Transverse colon (tissue), 4 donors: ENCODE measurements at regions not wholly inside any gene's neighbourhood (a gene's known extent, or its start where the extent isn't known, plus 50 kb on each side); places are given as distances from the start of the nearest gene placed in this dataset.

Source experiments
- DNase-seq: peaks from one replicate; pipeline ENCODE4 v3.0.0-alpha.2; 2019
- H3K27ac ChIP-seq, 4 donors: fragments of 200-600 bp; sonication (generic); 2 replicates each; pipeline ENCODE4 v1.5.1; 2016 to 2018; ENCODE audit warnings: inconsistent platforms in 4 of 4
- H3K27me3 ChIP-seq: fragments of 200-600 bp; sonication (generic); 2 replicates; pipeline ENCODE4 v1.5.1; 2017; ENCODE audit warnings: inconsistent platforms
- H3K36me3 ChIP-seq, 4 donors: fragments of 200-600 bp; sonication (generic); 2 replicates each; pipeline ENCODE4 v1.5.1; 2017 to 2019; ENCODE audit warnings: inconsistent platforms in 4 of 4
- H3K4me1 ChIP-seq, 4 donors: fragments of 200-600 bp; sonication (generic); 2 replicates each; pipeline ENCODE4 v1.5.1; 2017 to 2020; ENCODE audit warnings: inconsistent platforms in 4 of 4
- H3K4me3 ChIP-seq, 4 donors: fragments of 200-600 bp; sonication (generic); 1 replicate in 1 of 4; 2 replicates in 3 of 4; pipeline versions ENCODE4 v1.5.1 to v1.6.1; 2017 to 2019; ENCODE audit warnings: inconsistent platforms in 4 of 4
- H3K9me3 ChIP-seq, 2 donors: fragments of 200-600 bp; sonication (generic); 2 replicates each; pipeline ENCODE4 v1.5.1; 2017 to 2019; ENCODE audit warnings: inconsistent platforms in 2 of 2
- CTCF ChIP-seq, 5 experiments: fragments of 200-600 bp in 3 of 5; fragments of 450-650 bp in 2 of 5; sonication (generic) in 3 of 5; IDR thresholded peaks; 1 replicate in 2 of 5; 2 replicates in 3 of 5; pipeline ENCODE4 v1.5.1; 2016 to 2017; ENCODE audit warnings: antibody characterized with exemption in 5 of 5, inconsistent platforms in 3 of 5, mild to moderate bottlenecking in 2 of 5, moderate library complexity in 1 of 5
- EP300 ChIP-seq: sonication (generic); formaldehyde crosslinking; IDR thresholded peaks from one replicate; pipeline ENCODE4 v1.6.1; 2017; ENCODE audit warnings: antibody characterized with exemption, low read depth
- POLR2A ChIP-seq: fragments of 450-650 bp; IDR thresholded peaks from one replicate; pipeline ENCODE4 v1.6.1; 2016; ENCODE audit warnings: antibody characterized with exemption, mild to moderate bottlenecking, moderate library complexity
- POLR2AphosphoS5 ChIP-seq, 3 donors: sonication (generic); formaldehyde crosslinking; IDR thresholded peaks; one replicate each; pipeline ENCODE4 v1.6.1; 2016; ENCODE audit warnings: antibody characterized with exemption in 3 of 3
- WGBS, 2 donors: methylation state at CpG; one replicate each; pipeline ENCODE4 v1.1.5; 2018; ENCODE audit warnings: low coverage in 1 of 2; 5-methylcytosine and 5-hydroxymethylcytosine counted together
- in situ Hi-C, 4 donors: fragments of 200-750 bp; cut with MboI; loops; one replicate each; pipeline versions ENCODE4 v1.15.0 to v1.15.1; 2017; ENCODE audit warnings: low sequenced_read_pairs in 3 of 4, low pct_ligation_motif_present in 1 of 4, low pct_unique_long_range_greater_than_20kb in 1 of 4
- intact Hi-C: fragments of 100-400 bp; cut with DNase I; formaldehyde crosslinking; loops from one replicate; pipeline ENCODE4 v1.15.1; 2023; ENCODE audit warnings: low total_unique reads

GRCh38 chr22:27502327-27502726, 299.2 kb downstream of the MN1 start:
- no peak for DNase-seq
- in situ Hi-C loops (no loop called here), intact Hi-C loops (no loop called here)
- no peaks in the 10 kb centered on the region for H3K36me3 ChIP-seq
- no peak overlapping the region for H3K27ac ChIP-seq
- H3K9me3 ChIP-seq, result no peaks in the 10 kb centered on the region
- H3K27me3 ChIP-seq, result no peaks in the 10 kb centered on the region
- WGBS, 2 donors, result 83 to 85% methylated on average over 4 of the region's 4 CpGs
- no peaks in the 10 kb centered on the region for H3K4me1 ChIP-seq
- H3K4me3 ChIP-seq, result no peak overlapping the region
- TF ChIP-seq POLR2A, result no peak

- WGBS, 2 donors, result 73% methylated on average over 18 of the region's 18 CpGs; no CpG with 5 or more reads in 1 of the 2 donors
- Histone ChIP-seq H3K27ac (no peak overlapping the region), H3K27me3 (no peaks in the 10 kb centered on the region), H3K9me3 (no peaks in the 10 kb centered on the region), H3K36me3 (no peaks in the 10 kb centered on the region), H3K4me1 (no peaks in the 10 kb centered on the region), H3K4me3 (no peak overlapping the region)
- DNase-seq, result no peak
- TF ChIP-seq CTCF (IDR thresholded peaks at IDR 0.05) (no peak), EP300 (no peak)
- in situ Hi-C loops (no loop called here), intact Hi-C loops (no loop called here)
Measured at GRCh38 chr22:27504360-27505253, 296.9 kb downstream of the MN1 start.

GRCh38 chr22:27507111-27507611, 294.4 kb downstream of the MN1 start:
- no peak for DNase-seq
- 54 to 70% methylated on average over 2 of the region's 2 CpGs for WGBS, 2 donors

GRCh38 chr22:27507935-27508526, 293.5 kb downstream of the MN1 start:
- no peaks in the 10 kb centered on the region for H3K36me3 ChIP-seq
- WGBS, 2 donors, result 81% methylated on average over 3 to 4 of the region's 4 CpGs
- TF ChIP-seq POLR2AphosphoS5 (IDR thresholded peaks at IDR 0.05) (no peak), EP300 (no peak), POLR2A (no peak), CTCF (IDR thresholded peaks at IDR 0.05) (no peak)
- H3K4me1 ChIP-seq, result peaks cover 0 to 5% (median 0%) of the 10 kb centered on the region in 4 donors
- DNase-seq, result no peak
- no peak overlapping the region for H3K27ac ChIP-seq
- no peaks in the 10 kb centered on the region for H3K9me3 ChIP-seq
- no peak overlapping the region for H3K4me3 ChIP-seq
- in situ Hi-C loops (no loop called here), intact Hi-C loops (loop anchor here (1.0 kb wide), 1 partner anchor 43 kb away; no protein-coding TSS in a partner anchor)
- H3K27me3 ChIP-seq, result no peaks in the 10 kb centered on the region

More at GRCh38 chr22:27507111-27507611, 294.4 kb downstream of the MN1 start:
- H3K9me3 ChIP-seq, result no peaks in the 10 kb centered on the region
- H3K27me3 ChIP-seq, result no peaks in the 10 kb centered on the region
- H3K4me1 ChIP-seq, result peaks cover 0 to 2% (median 0%) of the 10 kb centered on the region in 4 donors
- no peak overlapping the region for H3K4me3 ChIP-seq
- no peaks in the 10 kb centered on the region for H3K36me3 ChIP-seq
- TF ChIP-seq EP300 (no peak), CTCF (IDR thresholded peaks at IDR 0.05) (no peak), POLR2AphosphoS5 (IDR thresholded peaks at IDR 0.05) (no peak), POLR2A (no peak)
- in situ Hi-C loops (no loop called here), intact Hi-C loops (no loop called here)
- no peak overlapping the region for H3K27ac ChIP-seq
